Ovary (tissue), 3 donors: ENCODE measurements at regions not wholly inside any gene's neighbourhood (a gene's known extent, or its start where the extent isn't known, plus 50 kb on each side); places are given as distances from the start of the nearest gene placed in this dataset.

Experiments used
- POLR2A ChIP-seq: fragments of 450-650 bp; IDR thresholded peaks from one replicate; pipeline ENCODE4 v1.6.1; 2017; ENCODE audit warnings: antibody characterized with exemption, mild to moderate bottlenecking, moderate library complexity
- TF ChIP-seq, protein P1 (sequence below), 3 donors: fragments of 450-650 bp in 2 of 3; fragments of 200-600 bp in 1 of 3; IDR thresholded peaks; one replicate each; pipeline versions ENCODE4 v1.5.1 to v1.8.0; 2016 to 2022; ENCODE audit warnings: antibody characterized with exemption in 3 of 3, mild to moderate bottlenecking in 1 of 3
- donor health status: DM: no; HTN: no; CAD: no.

DNA sequence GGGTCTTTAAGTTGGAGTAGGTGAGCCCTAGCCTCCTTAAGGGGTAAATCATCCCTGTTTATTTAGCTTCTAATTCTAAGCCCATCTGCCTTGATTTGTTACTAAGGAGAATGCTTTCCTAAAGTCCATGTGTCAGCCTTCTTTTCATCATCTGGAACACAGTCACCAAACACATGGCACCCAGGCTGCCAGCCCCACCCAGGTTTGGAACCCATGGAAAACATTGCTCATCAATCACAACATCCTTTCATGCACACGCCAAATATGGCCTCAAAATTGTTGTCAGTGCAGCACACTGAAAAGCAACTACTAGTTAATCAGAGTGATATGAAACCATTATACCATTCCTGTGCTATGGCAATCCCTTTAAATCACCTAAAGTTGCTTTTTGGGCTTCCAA lies 386.7 kb upstream of the ESRRG start:
- TF ChIP-seq, protein P1, sequence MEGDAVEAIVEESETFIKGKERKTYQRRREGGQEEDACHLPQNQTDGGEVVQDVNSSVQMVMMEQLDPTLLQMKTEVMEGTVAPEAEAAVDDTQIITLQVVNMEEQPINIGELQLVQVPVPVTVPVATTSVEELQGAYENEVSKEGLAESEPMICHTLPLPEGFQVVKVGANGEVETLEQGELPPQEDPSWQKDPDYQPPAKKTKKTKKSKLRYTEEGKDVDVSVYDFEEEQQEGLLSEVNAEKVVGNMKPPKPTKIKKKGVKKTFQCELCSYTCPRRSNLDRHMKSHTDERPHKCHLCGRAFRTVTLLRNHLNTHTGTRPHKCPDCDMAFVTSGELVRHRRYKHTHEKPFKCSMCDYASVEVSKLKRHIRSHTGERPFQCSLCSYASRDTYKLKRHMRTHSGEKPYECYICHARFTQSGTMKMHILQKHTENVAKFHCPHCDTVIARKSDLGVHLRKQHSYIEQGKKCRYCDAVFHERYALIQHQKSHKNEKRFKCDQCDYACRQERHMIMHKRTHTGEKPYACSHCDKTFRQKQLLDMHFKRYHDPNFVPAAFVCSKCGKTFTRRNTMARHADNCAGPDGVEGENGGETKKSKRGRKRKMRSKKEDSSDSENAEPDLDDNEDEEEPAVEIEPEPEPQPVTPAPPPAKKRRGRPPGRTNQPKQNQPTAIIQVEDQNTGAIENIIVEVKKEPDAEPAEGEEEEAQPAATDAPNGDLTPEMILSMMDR (IDR thresholded peaks at IDR 0.05), result no peak
- no peak for TF ChIP-seq POLR2A
